LNCaP clone FGC (cell line): ENCODE measurements at regions not wholly inside any gene's neighbourhood (a gene's known extent, or its start where the extent isn't known, plus 50 kb on each side); places are given as distances from the start of the nearest gene placed in this dataset.
A peak's percentile ranks its signal among the peaks of the same experiment; 100 is the strongest.

Experiments used
- DNase-seq: peaks from one replicate; pipeline ENCODE4 v3.0.0-alpha.2; 2011; ENCODE audit warnings: low read depth
- H3K4me3 ChIP-seq: 2 replicates; pipeline ENCODE4 v1.5.1; 2011; ENCODE audit warnings: mild to moderate bottlenecking, low read depth, low read length, control low read depth
- TF ChIP-seq, protein P1 (sequence below): IDR thresholded peaks from 2 replicates; pipeline ENCODE4 v1.5.1; 2012; ENCODE audit warnings: mild to moderate bottlenecking; ENCODE audit not compliant: control insufficient read depth, insufficient read depth; ENCODE audit errors: extremely low read depth

DNA sequence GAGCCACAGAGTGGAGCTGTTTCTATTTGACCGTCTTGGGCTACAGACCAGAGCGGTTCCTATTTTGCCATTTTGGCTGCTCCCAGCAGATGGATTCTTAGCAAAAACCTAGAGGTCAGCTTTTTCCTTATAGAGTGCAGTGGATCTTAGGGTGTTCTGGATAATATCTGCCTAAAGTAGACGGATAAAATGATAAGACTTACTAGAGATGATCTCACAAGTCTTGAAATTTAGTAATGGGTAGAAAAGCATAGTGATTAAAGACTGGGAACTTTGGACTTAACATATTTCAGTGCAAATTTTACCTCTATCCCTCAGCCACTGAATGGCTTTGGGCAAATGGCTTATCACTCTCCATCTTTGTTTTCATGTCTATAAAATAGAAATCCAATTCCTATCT, 439.8 kb downstream of the ADGRL2 start:
- TF ChIP-seq, protein P1, sequence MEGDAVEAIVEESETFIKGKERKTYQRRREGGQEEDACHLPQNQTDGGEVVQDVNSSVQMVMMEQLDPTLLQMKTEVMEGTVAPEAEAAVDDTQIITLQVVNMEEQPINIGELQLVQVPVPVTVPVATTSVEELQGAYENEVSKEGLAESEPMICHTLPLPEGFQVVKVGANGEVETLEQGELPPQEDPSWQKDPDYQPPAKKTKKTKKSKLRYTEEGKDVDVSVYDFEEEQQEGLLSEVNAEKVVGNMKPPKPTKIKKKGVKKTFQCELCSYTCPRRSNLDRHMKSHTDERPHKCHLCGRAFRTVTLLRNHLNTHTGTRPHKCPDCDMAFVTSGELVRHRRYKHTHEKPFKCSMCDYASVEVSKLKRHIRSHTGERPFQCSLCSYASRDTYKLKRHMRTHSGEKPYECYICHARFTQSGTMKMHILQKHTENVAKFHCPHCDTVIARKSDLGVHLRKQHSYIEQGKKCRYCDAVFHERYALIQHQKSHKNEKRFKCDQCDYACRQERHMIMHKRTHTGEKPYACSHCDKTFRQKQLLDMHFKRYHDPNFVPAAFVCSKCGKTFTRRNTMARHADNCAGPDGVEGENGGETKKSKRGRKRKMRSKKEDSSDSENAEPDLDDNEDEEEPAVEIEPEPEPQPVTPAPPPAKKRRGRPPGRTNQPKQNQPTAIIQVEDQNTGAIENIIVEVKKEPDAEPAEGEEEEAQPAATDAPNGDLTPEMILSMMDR = no peak
- no peak for DNase-seq

DNA sequence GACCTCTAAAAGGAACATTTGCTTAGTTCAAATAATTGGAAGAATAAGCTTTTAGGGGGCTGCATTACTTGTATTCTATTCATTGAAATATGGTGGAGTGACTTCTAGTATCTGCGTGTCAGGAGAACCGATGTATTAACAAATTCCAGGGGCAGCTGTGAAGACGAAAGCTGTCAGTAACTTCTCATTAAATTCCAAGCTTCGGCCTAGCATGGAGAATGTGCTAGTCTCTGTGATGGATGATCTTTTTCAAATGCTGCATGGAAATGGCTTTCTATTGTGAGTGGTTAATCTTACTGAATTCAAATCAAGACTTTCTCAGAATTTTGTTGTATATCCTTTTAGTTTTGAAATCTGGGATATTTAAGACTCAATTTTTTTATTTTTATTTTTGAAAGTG, 429.9 kb downstream of the ADGRL2 start:
- TF ChIP-seq, protein P1 = no peak
- DNase-seq = no peak
- H3K4me3 ChIP-seq = no peak overlapping the region

More for the DNA sequence above, 439.8 kb downstream of the ADGRL2 start:
- no peak overlapping the region for H3K4me3 ChIP-seq

DNA sequence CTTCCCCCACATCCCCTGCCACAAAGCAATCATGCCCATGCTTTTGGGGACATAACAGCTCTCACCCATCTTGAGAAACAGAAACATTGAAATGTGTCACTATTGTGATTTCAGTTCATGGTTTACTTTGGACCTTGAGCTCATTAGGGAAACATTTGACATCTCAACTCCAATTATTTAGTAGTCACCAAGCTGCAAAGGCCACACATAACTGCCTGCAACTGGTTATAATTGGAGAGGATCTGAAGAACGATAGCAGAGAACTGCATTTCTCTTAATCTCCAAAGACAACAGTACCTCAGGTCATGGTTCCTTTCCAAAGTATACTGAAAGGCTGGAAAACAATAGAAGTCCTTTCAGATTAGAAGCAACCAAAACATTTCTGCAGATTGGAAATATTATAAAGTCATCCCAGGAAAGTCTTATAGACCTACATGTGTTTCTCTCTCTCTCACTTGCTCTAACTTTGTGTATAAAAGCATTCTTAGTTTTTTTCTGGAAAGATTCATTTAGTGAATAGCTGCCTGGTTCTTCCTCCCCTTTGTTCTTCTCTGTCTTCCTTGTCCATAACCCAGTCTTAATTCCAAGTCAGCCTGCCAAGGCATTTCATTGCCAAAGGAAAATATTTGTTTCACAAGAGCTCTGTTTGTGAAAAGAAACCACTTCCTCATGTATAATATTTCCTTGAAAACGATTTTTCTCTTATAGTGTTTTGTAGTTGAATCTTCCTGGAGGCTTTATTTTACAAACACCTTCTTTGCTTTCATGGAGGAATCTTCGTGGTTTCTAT, 426.8 kb downstream of the ADGRL2 start:
- TF ChIP-seq, protein P1 = no peak
- no peak overlapping the region for H3K4me3 ChIP-seq
- peak; percentile 66 for DNase-seq

DNA sequence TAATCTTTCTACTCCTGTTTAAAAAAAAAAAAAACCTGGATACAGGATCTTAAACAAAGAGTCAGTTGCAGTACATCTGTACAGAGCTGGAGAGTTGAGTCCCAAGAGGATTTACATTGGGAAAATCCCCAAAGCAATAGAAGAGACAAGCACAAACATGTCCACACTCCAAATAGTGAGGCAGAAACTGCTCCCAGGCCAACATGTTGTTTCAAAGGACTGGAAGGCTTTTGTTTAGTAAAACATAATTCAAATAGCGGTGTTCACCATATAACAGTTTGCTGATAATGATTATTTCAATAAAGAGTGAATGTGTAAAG, 425.4 kb downstream of the ADGRL2 start:
- no peak for DNase-seq

DNA sequence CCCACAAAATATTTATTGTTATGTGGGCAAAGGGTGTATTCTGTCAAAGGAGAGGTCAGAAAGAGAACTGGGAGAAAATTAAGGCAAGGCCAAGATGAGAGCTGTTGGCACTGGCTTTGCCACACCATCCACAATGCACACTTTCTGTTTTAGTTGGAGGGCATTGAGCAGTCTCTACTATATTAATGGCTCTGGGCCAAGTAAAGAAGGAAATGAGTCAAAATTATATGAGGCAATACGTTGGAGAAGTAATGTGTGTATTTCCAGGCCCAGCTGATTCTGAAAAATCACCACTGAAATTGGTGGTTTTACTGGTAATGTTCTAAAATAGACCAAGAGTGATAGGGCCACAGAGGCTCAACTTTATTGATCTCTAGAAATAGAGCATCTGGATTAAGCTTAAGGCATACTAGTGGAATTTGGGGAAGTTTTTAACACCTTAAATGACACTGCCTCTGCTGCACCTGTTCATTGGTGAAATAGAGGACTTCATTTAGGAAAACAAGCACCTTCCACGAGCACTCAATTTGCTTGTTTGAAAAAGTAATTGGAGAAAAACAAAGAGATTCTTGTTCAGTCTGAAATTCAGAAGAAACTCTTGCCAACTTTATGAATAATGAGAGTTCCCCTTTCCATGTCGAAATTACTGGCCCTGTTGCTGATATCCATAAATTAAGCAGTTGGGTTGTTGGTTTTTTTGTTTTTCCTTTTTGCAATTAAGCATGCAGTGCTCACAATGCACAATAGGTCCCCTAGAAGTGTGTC, 424.9 kb downstream of the ADGRL2 start:
- H3K4me3 ChIP-seq = no peak overlapping the region
- no peak for DNase-seq
- TF ChIP-seq, protein P1 = no peak

More for the DNA sequence above, 425.4 kb downstream of the ADGRL2 start:
- TF ChIP-seq, protein P1 = no peak
- no peak overlapping the region for H3K4me3 ChIP-seq

DNA sequence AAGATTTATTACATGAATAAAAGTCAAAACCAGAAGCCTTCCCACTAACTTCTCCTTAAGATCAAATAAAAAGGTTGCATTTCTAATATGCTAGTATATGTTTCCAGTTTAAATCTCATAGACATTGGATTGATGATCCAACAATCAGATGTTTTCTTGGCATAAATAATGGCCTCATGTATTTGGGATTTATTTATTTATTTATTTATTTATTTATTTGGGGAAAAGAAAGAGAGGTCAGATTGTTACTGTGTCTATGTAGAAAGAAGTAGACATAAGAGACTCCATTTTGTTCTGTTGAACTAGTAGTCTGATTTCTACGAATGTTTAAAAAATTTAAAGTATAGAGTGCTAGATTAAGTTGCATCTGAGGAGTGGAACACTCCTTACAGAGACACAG, 422.4 kb downstream of the ADGRL2 start:
- TF ChIP-seq, protein P1 = no peak
- DNase-seq = no peak
- no peak overlapping the region for H3K4me3 ChIP-seq
